Ovary (tissue), 7 donors: ENCODE measurements at regions not wholly inside any gene's neighbourhood (a gene's known extent, or its start where the extent isn't known, plus 50 kb on each side); places are given as distances from the start of the nearest gene placed in this dataset.
"Not testable (repeated sequence)": the region's sequence is repeated elsewhere in the genome, so short reads cannot be mapped to it uniquely, and the experiment has no call there.

ENCODE experiments used
- DNase-seq, 5 donors: peaks; one replicate each; pipeline ENCODE4 v3.0.0-alpha.2; 2019 to 2020
- H3K27ac ChIP-seq, 2 donors: fragments of 200-600 bp; one replicate each; pipeline versions ENCODE4 v1.5.1 to v1.8.0; 2019 to 2022
- H3K27me3 ChIP-seq: fragments of 200-600 bp; one replicate; pipeline ENCODE4 v1.8.0; 2022
- H3K36me3 ChIP-seq: fragments of 200-600 bp; sonication (generic); one replicate; pipeline ENCODE4 v1.5.1; 2019
- H3K4me1 ChIP-seq: one replicate; pipeline ENCODE4 v1.8.1; 2013; ENCODE audit warnings: mild to moderate bottlenecking, moderate library complexity; ENCODE audit not compliant: insufficient read depth
- H3K4me3 ChIP-seq: fragments of 200-600 bp; sonication (generic); one replicate; pipeline ENCODE4 v1.5.1; 2017
- H3K9me3 ChIP-seq, 2 donors: fragments of 200-600 bp in 1 of 2; sonication (generic) in 1 of 2; one replicate each; pipeline versions ENCODE4 v1.5.1 to v1.8.1; 2013 to 2019; ENCODE audit warnings: mild to moderate bottlenecking in 1 of 2, moderate library complexity in 1 of 2
- EP300 ChIP-seq: sonication (generic); formaldehyde crosslinking; IDR thresholded peaks from one replicate; pipeline ENCODE4 v1.6.1; 2017; ENCODE audit warnings: antibody characterized with exemption
- POLR2A ChIP-seq: fragments of 450-650 bp; IDR thresholded peaks from one replicate; pipeline ENCODE4 v1.6.1; 2017; ENCODE audit warnings: antibody characterized with exemption, mild to moderate bottlenecking, moderate library complexity
- WGBS, 3 donors: extraction: QIAGEN DNeasy Blood & Tissue Kit in 1 of 3; methylation state at CpG; one replicate each; pipeline versions ENCODE4 v1.1.5 to v1.1.7; 2013 to 2017; 5-methylcytosine and 5-hydroxymethylcytosine counted together
- intact Hi-C, 4 donors: fragments of 100-400 bp; cut with DNase I; formaldehyde crosslinking; loops; one replicate each; pipeline versions ENCODE4 v1.11.0 to v1.15.1; 2022 to 2023
- TF ChIP-seq, protein P1 (sequence below), 3 donors: fragments of 450-650 bp in 2 of 3; fragments of 200-600 bp in 1 of 3; IDR thresholded peaks; one replicate each; pipeline versions ENCODE4 v1.5.1 to v1.8.0; 2016 to 2022; ENCODE audit warnings: antibody characterized with exemption in 3 of 3, mild to moderate bottlenecking in 1 of 3
- donor health status: DM: no; HTN: no; CAD: no; lungs with moderate emphysema.
- donor health status: DM: no; HTN: no; CAD: no.
- donor health status: Bipolar disorder and iron deficiency.
- donor health status: DM: no; HTN: no; CAD: no.
- donor health status: DM: yes; HTN: yes; CAD: no.

DNA sequence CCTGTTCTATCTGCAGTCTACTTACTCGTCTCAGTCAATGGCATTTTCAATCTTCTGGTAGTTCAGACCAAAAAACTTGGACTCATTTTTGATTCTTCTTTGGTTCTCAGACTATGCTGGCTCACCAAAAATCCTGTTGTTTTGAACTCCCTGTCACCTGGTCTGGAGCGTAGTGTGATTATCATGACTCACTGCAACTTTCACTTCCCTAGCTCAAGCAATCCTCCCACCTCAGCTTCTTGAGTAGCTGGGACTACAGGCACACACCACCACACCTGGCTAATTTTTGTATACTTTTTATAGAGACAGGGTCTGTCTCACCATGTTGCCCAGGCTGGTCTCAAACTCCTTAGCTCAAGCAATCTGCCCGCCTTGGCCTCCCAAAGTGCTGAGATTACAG is 163.3 kb upstream of the CDH7 start:
- Histone ChIP-seq H3K36me3 (no peaks in the 10 kb centered on the region), H3K4me3 (no peak overlapping the region), H3K27me3 (no peaks in the 10 kb centered on the region), H3K9me3 (no peaks in the 10 kb centered on the region), H3K27ac (no peak overlapping the region), H3K4me1 (no peaks in the 10 kb centered on the region)
- intact Hi-C loops: no loop called here
- WGBS, 3 donors: 77 to 83% (median 80%) methylated on average over 3 of the region's 3 CpGs
- TF ChIP-seq, protein P1, sequence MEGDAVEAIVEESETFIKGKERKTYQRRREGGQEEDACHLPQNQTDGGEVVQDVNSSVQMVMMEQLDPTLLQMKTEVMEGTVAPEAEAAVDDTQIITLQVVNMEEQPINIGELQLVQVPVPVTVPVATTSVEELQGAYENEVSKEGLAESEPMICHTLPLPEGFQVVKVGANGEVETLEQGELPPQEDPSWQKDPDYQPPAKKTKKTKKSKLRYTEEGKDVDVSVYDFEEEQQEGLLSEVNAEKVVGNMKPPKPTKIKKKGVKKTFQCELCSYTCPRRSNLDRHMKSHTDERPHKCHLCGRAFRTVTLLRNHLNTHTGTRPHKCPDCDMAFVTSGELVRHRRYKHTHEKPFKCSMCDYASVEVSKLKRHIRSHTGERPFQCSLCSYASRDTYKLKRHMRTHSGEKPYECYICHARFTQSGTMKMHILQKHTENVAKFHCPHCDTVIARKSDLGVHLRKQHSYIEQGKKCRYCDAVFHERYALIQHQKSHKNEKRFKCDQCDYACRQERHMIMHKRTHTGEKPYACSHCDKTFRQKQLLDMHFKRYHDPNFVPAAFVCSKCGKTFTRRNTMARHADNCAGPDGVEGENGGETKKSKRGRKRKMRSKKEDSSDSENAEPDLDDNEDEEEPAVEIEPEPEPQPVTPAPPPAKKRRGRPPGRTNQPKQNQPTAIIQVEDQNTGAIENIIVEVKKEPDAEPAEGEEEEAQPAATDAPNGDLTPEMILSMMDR (IDR thresholded peaks at IDR 0.05): no peak
- TF ChIP-seq EP300 (no peak), POLR2A (no peak)
- no peak for DNase-seq

DNA sequence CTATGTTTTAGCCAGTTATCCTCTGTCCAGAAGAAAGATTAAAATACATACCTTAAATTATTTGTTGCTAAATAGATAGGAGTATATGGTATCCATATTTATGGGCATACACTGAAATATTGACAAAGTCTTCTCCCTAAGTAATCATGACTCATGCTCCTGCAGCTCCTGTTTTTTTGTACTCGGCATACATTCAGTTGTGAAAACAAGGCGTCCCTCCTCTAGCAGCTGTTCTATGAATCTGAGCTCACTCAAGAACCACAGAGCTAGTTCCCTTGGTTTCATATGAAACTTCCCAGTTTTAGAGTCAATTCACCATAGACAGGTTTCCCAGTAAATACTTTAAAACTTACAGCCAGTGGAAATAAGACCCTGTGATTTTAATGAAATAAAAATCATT is 168.7 kb upstream of the CDH7 start:
- H3K36me3 ChIP-seq, intact Hi-C loops, H3K4me3 ChIP-seq, H3K27ac ChIP-seq, H3K27me3 ChIP-seq, H3K9me3 ChIP-seq, DNase-seq, H3K4me1 ChIP-seq: not testable (repeated sequence)
- WGBS, 3 donors: 67 to 85% methylated on average over 1 to 2 of the region's 2 CpGs; no CpG with 5 or more reads in 1 of the 3 donors

GRCh38 chr18:65568866-65569265 is 181.9 kb upstream of the CDH7 start:
- WGBS, 3 donors: 63 to 73% (median 63%) methylated on average over 2 of the region's 2 CpGs

GRCh38 chr18:65567372-65567771 is 183.4 kb upstream of the CDH7 start:
- 0 to 5% (median 3%) methylated on average over 3 of the region's 3 CpGs for WGBS, 3 donors
- TF ChIP-seq POLR2A (no peak), EP300 (no peak)
- TF ChIP-seq, protein P1 (IDR thresholded peaks at IDR 0.05): no peak
- Histone ChIP-seq H3K36me3 (no peaks in the 10 kb centered on the region), H3K27ac (no peak overlapping the region), H3K27me3 (no peaks in the 10 kb centered on the region), H3K9me3 (no peaks in the 10 kb centered on the region), H3K4me3 (no peak overlapping the region), H3K4me1 (no peaks in the 10 kb centered on the region)
- DNase-seq: no peak
- intact Hi-C loops: no loop called here

More at GRCh38 chr18:65568866-65569265, 181.9 kb upstream of the CDH7 start:
- intact Hi-C loops: no loop called here
- H3K27me3 ChIP-seq: no peaks in the 10 kb centered on the region
- TF ChIP-seq, protein P1 (IDR thresholded peaks at IDR 0.05): no peak
- TF ChIP-seq POLR2A (no peak), EP300 (no peak)
- H3K9me3 ChIP-seq: no peaks in the 10 kb centered on the region
- H3K4me1 ChIP-seq: no peaks in the 10 kb centered on the region
- no peak overlapping the region for H3K4me3 ChIP-seq
- no peak overlapping the region for H3K27ac ChIP-seq
- no peaks in the 10 kb centered on the region for H3K36me3 ChIP-seq
- DNase-seq: no peak

DNA sequence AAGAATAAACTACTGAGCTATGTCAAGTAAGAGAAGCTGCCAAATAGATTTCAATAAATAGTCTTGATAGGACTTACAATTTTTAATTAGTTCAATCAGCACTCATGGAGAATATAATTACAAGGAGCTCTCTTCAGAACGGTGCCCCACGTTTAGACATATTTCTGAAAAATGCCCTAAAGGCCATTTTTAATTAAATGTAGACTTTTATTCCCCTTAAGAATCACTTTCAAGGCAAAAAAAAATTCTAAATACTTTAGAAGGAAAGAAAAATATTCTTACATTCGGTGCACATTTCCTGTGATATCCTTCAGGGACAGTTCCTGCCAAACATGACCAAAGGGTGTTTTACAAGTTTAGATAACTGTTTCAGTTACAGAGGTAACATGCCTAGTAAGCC is 202.5 kb upstream of the CDH7 start:
- no peak overlapping the region for H3K27ac ChIP-seq
- DNase-seq: no peak
- intact Hi-C loops: no loop called here
- H3K4me1 ChIP-seq: no peaks in the 10 kb centered on the region
- no peaks in the 10 kb centered on the region for H3K27me3 ChIP-seq
- no peaks in the 10 kb centered on the region for H3K9me3 ChIP-seq
- H3K36me3 ChIP-seq: no peaks in the 10 kb centered on the region
- TF ChIP-seq POLR2A (no peak), EP300 (no peak)
- TF ChIP-seq, protein P1 (IDR thresholded peaks at IDR 0.05): no peak
- WGBS, 3 donors: 43 to 49% (median 43%) methylated on average over 3 of the region's 3 CpGs
- no peak overlapping the region for H3K4me3 ChIP-seq
